ENCODE measurements at regions not wholly inside any gene's neighbourhood (a gene's known extent, or its start where the extent isn't known, plus 50 kb on each side); places are given as distances from the start of the nearest gene placed in this dataset.

DNA sequence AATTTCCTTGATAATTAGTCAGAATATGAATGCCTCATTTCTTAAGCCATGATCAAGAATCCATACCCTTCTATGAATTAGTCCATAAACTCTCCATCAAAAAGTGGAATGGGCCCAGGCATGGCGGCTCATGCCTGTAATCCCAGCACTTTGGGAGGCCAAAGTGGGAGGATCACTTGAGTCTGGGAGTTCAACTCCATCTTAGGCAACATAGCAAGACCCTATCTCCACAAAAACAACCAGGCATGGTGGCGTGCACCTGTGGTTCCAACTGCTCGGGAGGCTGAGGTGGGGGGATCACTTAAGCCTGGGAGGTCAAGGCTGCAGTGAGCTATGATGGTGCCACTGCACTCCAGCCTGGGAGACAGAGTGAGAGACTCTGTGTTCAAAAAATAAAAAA, 52.1 kb upstream of the SHANK2 start:
- no peak for TF ChIP-seq CTCF (IDR thresholded peaks at IDR 0.05)

DNA sequence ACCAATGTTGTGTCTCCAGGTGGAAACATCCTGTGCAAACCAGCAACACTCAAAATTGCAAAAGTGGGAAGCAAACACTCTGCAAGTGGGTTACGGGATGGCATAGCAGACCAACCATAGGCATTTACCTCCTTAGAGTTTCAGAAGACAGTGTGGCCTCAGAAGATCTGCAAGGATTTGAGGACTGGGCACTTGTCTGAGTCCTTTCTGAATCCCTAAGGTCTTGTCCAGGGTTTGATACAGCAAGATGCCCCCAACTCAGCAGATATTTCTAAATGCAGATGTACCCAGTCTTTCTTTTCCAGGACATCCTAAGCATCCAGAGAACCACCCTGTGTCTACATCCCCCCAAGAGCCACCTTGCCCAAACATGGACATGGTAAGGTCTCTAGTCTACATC, 51.7 kb upstream of the SHANK2 start:
- TF ChIP-seq CTCF (IDR thresholded peaks at IDR 0.05), result no peak

- no peak for TF ChIP-seq CTCF (IDR thresholded peaks at IDR 0.05)
These were observed 50.5 kb upstream of the SHANK2 start for GRCh38 chr11:71302911-71303310.

DNA sequence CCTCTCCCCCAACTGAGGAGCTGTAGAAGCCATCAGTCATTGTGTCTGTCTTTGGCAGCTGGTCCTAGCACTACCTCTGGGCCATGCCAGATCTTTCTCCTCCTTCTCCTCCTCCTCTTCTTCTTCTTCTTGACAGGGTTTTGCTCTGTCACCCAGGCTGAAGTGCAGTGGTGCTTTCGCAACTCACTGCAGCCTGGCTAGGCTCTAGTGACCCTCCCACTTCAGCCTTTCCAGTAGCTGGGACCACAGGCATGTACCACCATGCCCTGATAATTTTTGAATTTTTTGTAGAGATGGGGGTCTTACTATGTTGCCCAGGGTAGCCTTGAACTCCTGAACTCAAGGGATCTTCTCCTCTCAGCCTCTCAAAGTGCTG, 50.1 kb upstream of the SHANK2 start:
- no peak for TF ChIP-seq CTCF (IDR thresholded peaks at IDR 0.05)
